Caco-2 (cell line): ENCODE measurements at regions not wholly inside any gene's neighbourhood (a gene's known extent, or its start where the extent isn't known, plus 50 kb on each side); places are given as distances from the start of the nearest gene placed in this dataset.

Source experiments
- BruUV-seq: library from RNA; stranded (reverse); fragments of 400-500 nt; replicated peaks from 2 replicates; lab custom pipeline; 2021; lab: Mats Ljungman, UMichigan
- CTCF ChIA-PET: fragments of 300-600 bp; sonication (Branson Sonifier 250); formaldehyde crosslinking; loops from one replicate; lab custom pipeline; 2022; ENCODE audit warnings: antibody characterized with exemption; lab: Charles Lee
- POLR2A ChIA-PET: fragments of 300-600 bp; sonication (Branson Sonifier 250); formaldehyde crosslinking; loops from one replicate; lab custom pipeline; 2022; ENCODE audit warnings: antibody characterized with exemption; lab: Charles Lee
- DNase-seq, 2 experiments: peaks; one replicate each; pipeline versions ENCODE4 v3.0.0 to v3.0.0-alpha.2; 2020 to 2022
- H3K27me3 ChIP-seq: replicated peaks from 2 replicates; pipeline ENCODE4 v1.6.0; 2011; ENCODE audit warnings: low read length; ENCODE audit not compliant: control insufficient read depth, insufficient read depth
- H3K36me3 ChIP-seq: 2 replicates; pipeline ENCODE4 v1.5.1; 2011; ENCODE audit warnings: low read length; ENCODE audit not compliant: control insufficient read depth, insufficient read depth
- H3K4me1 ChIP-seq: fragments of 250-450 bp; sonication (Bioruptor Pico); 2 replicates; pipeline ENCODE4 v1.5.1; 2020; ENCODE audit warnings: mild to moderate bottlenecking
- H3K4me3 ChIP-seq: 2 replicates; pipeline ENCODE4 v1.5.1; 2011; ENCODE audit warnings: low read depth, mild to moderate bottlenecking, control low read depth, low read length
- H3K9me3 ChIP-seq: fragments of 250-450 bp; sonication (Bioruptor Pico); 2 replicates; pipeline ENCODE4 v1.5.1; 2020; ENCODE audit warnings: mild to moderate bottlenecking, moderate library complexity
- H3K27ac Mint-ChIP-seq: one replicate; pipeline ENCODE4 v1.8.0; 2022; ENCODE audit warnings: mixed read lengths; ENCODE audit not compliant: unreplicated experiment
- H3K27me3 Mint-ChIP-seq: one replicate; pipeline ENCODE4 v1.8.0; 2022; ENCODE audit warnings: mixed read lengths; ENCODE audit not compliant: insufficient read depth, unreplicated experiment
- H3K36me3 Mint-ChIP-seq: one replicate; pipeline ENCODE4 v1.8.0; 2022; ENCODE audit warnings: mild to moderate bottlenecking, mixed read lengths; ENCODE audit not compliant: insufficient read depth, unreplicated experiment
- H3K4me1 Mint-ChIP-seq: one replicate; pipeline ENCODE4 v1.8.0; 2022; ENCODE audit warnings: low read depth, mixed read lengths; ENCODE audit not compliant: unreplicated experiment
- H3K4me3 Mint-ChIP-seq: one replicate; pipeline ENCODE4 v1.8.0; 2022; ENCODE audit warnings: mild to moderate bottlenecking, moderate library complexity, mixed read lengths; ENCODE audit not compliant: unreplicated experiment
- H3K9me3 Mint-ChIP-seq: one replicate; pipeline ENCODE4 v1.8.0; 2022; ENCODE audit warnings: mixed read lengths; ENCODE audit not compliant: unreplicated experiment
- intact Hi-C: fragments of 100-400 bp; cut with micrococcal nuclease; formaldehyde crosslinking; loops from one replicate; pipeline ENCODE4 v1.10.0; 2022; ENCODE audit not compliant: unreplicated experiment
- TF ChIP-seq, protein P1 (sequence below), 2 experiments: fragments of 200-600 bp in 1 of 2; IDR thresholded peaks; 1 replicate in 1 of 2; 2 replicates in 1 of 2; pipeline versions ENCODE4 v1.5.1 to v1.8.0; 2011 to 2022; ENCODE audit warnings: antibody characterized with exemption in 1 of 2, control low read depth in 1 of 2, inconsistent platforms in 1 of 2, low read depth in 1 of 2, low read length in 1 of 2, mild to moderate bottlenecking in 1 of 2, moderate library complexity in 1 of 2; ENCODE audit not compliant: insufficient read depth in 1 of 2, severe bottlenecking in 1 of 2, unreplicated experiment in 1 of 2

DNA sequence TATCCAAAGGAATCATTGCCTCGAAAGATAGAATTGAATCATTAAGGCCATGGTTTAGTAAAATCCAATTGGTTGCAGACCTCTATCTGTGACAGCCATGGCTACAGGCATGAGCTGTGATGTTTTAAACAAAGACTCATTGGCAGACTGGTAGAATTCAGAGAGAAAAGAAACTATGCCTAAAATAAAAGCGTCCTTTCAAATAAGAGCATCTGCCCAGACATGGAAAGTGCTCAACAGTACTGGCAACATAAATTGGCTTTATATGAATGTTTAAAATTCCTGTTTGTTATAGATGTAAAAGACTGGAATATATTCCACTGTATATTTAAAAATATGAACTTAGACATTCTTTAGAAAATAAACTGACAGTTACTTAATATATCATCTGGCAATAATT, 2034.2 kb downstream of the LRRC4C start:
- no peaks in the 10 kb centered on the region for H3K27me3 ChIP-seq
- BruUV-seq, result no TSS peak
- H3K36me3 Mint-ChIP-seq, result no peaks in the 10 kb centered on the region

GRCh38 chr11:39412117-39412516, 2047.3 kb downstream of the LRRC4C start:
- Histone ChIP-seq H3K27me3 (no peaks in the 10 kb centered on the region), H3K9me3 (no peaks in the 10 kb centered on the region; the same call in 1 of the 2 replicates), H3K4me3 (no peak overlapping the region), H3K4me1 (no peaks in the 10 kb centered on the region), H3K36me3 (no peaks in the 10 kb centered on the region)
- H3K27me3 Mint-ChIP-seq, result peaks cover 2% of the 10 kb centered on the region
- intact Hi-C loops, result no loop called here
- H3K36me3 Mint-ChIP-seq, result no peaks in the 10 kb centered on the region
- no peaks in the 10 kb centered on the region for H3K9me3 Mint-ChIP-seq
- H3K4me3 Mint-ChIP-seq, result no peak overlapping the region
- ChIA-PET POLR2A (no interaction called here), CTCF (no interaction called here)
- H3K27ac Mint-ChIP-seq, result no peak overlapping the region
- no peak for DNase-seq
- no TSS peak for BruUV-seq
- H3K4me1 Mint-ChIP-seq, result no peaks in the 10 kb centered on the region
- TF ChIP-seq, protein P1, sequence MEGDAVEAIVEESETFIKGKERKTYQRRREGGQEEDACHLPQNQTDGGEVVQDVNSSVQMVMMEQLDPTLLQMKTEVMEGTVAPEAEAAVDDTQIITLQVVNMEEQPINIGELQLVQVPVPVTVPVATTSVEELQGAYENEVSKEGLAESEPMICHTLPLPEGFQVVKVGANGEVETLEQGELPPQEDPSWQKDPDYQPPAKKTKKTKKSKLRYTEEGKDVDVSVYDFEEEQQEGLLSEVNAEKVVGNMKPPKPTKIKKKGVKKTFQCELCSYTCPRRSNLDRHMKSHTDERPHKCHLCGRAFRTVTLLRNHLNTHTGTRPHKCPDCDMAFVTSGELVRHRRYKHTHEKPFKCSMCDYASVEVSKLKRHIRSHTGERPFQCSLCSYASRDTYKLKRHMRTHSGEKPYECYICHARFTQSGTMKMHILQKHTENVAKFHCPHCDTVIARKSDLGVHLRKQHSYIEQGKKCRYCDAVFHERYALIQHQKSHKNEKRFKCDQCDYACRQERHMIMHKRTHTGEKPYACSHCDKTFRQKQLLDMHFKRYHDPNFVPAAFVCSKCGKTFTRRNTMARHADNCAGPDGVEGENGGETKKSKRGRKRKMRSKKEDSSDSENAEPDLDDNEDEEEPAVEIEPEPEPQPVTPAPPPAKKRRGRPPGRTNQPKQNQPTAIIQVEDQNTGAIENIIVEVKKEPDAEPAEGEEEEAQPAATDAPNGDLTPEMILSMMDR (IDR thresholded peaks at IDR 0.05; ENCODE audit: insufficient read depth in 1 of 2, low read depth in 1 of 2, low read length in 1 of 2, severe bottlenecking in 1 of 2, unreplicated experiment in 1 of 2), result no peak

More for the DNA sequence above, 2034.2 kb downstream of the LRRC4C start:
- Histone ChIP-seq H3K4me3 (no peak overlapping the region), H3K4me1 (no peaks in the 10 kb centered on the region), H3K9me3 (no peaks in the 10 kb centered on the region), H3K36me3 (no peaks in the 10 kb centered on the region)
- CTCF ChIA-PET, result no interaction called here
- no peak overlapping the region for H3K27ac Mint-ChIP-seq
- H3K27me3 Mint-ChIP-seq, result no peaks in the 10 kb centered on the region
- H3K4me1 Mint-ChIP-seq, result no peaks in the 10 kb centered on the region
- intact Hi-C loops, result no loop called here
- TF ChIP-seq, protein P1 (IDR thresholded peaks at IDR 0.05; ENCODE audit: insufficient read depth in 1 of 2, low read depth in 1 of 2, low read length in 1 of 2, severe bottlenecking in 1 of 2, unreplicated experiment in 1 of 2), result no peak
- H3K9me3 Mint-ChIP-seq, result no peaks in the 10 kb centered on the region
- no peak for DNase-seq
- H3K4me3 Mint-ChIP-seq, result no peak overlapping the region
- POLR2A ChIA-PET, result no interaction called here

GRCh38 chr11:39385911-39386310, 2073.5 kb downstream of the LRRC4C start:
- POLR2A ChIA-PET, result no interaction called here
- H3K27me3 ChIP-seq, result no peaks in the 10 kb centered on the region

More at GRCh38 chr11:39385911-39386310, 2073.5 kb downstream of the LRRC4C start:
- no peaks in the 10 kb centered on the region for H3K4me1 ChIP-seq
- no peak overlapping the region for H3K27ac Mint-ChIP-seq
- H3K27me3 Mint-ChIP-seq, result no peaks in the 10 kb centered on the region
- DNase-seq, result no peak
- CTCF ChIA-PET, result no interaction called here
- H3K36me3 Mint-ChIP-seq, result no peaks in the 10 kb centered on the region
- TF ChIP-seq, protein P1 (IDR thresholded peaks at IDR 0.05; ENCODE audit: insufficient read depth in 1 of 2, low read depth in 1 of 2, low read length in 1 of 2, severe bottlenecking in 1 of 2, unreplicated experiment in 1 of 2), result no peak
- H3K4me1 Mint-ChIP-seq, result no peaks in the 10 kb centered on the region
- H3K4me3 ChIP-seq, result no peak overlapping the region
- no peak overlapping the region for H3K4me3 Mint-ChIP-seq
- H3K9me3 Mint-ChIP-seq, result peaks cover 18% of the 10 kb centered on the region
- H3K9me3 ChIP-seq, result peaks cover 9% of the 10 kb centered on the region; the same call in 1 of the 2 replicates
- intact Hi-C loops, result no loop called here
- no peaks in the 10 kb centered on the region for H3K36me3 ChIP-seq
- BruUV-seq, result no TSS peak
